GM23338 (cell line): ENCODE measurements at regions not wholly inside any gene's neighbourhood (a gene's known extent, or its start where the extent isn't known, plus 50 kb on each side); places are given as distances from the start of the nearest gene placed in this dataset.

Experiments
- ATAC-seq: fragments of 200-7000 bp; cut with Tn5 transposase; 3 replicates; pipeline ENCODE4 v1.9.1; 2020
- DNase-seq: peaks from one replicate; pipeline ENCODE4 v3.0.0-alpha.2; 2015; ENCODE audit warnings: low spot score
- H2AFZ ChIP-seq: fragments of 200-600 bp; sonication (generic); 2 replicates; pipeline ENCODE4 v1.8.0; 2016; ENCODE audit warnings: antibody characterized with exemption, mild to moderate bottlenecking, moderate library complexity
- H3F3A ChIP-seq: fragments of 200-600 bp; sonication (generic); replicated peaks from 2 replicates; pipeline ENCODE4 v1.8.0; 2017; ENCODE audit warnings: antibody characterized with exemption, mixed run types, low read depth
- H3K27ac ChIP-seq: fragments of 200-600 bp; sonication (generic); 2 replicates; pipeline ENCODE4 v1.6.1; 2016; ENCODE audit warnings: low read depth
- H3K27me3 ChIP-seq: fragments of 200-600 bp; sonication (generic); 2 replicates; pipeline ENCODE4 v1.8.0; 2016; ENCODE audit warnings: mild to moderate bottlenecking, mixed run types, moderate library complexity; ENCODE audit not compliant: insufficient read depth
- H3K36me3 ChIP-seq: fragments of 200-600 bp; sonication (generic); 2 replicates; pipeline ENCODE4 v1.8.0; 2016; ENCODE audit warnings: mild to moderate bottlenecking; ENCODE audit not compliant: insufficient read depth
- H3K4me1 ChIP-seq: fragments of 200-600 bp; sonication (generic); 2 replicates; pipeline ENCODE4 v1.8.0; 2016; ENCODE audit warnings: mild to moderate bottlenecking, moderate library complexity; ENCODE audit not compliant: insufficient read depth
- H3K4me2 ChIP-seq: fragments of 200-600 bp; sonication (generic); 2 replicates; pipeline ENCODE4 v1.7.1; 2017; ENCODE audit warnings: mixed run types
- H3K4me3 ChIP-seq: fragments of 200-600 bp; sonication (generic); 2 replicates; pipeline ENCODE4 v1.6.1; 2016; ENCODE audit warnings: mixed run types
- H3K79me2 ChIP-seq: fragments of 200-600 bp; sonication (generic); replicated peaks from 2 replicates; pipeline ENCODE4 v1.8.0; 2017; ENCODE audit warnings: mild to moderate bottlenecking; ENCODE audit not compliant: insufficient read depth
- H3K9me2 ChIP-seq: fragments of 200-600 bp; sonication (generic); 2 replicates; pipeline ENCODE4 v1.8.0; 2017; ENCODE audit not compliant: insufficient read depth
- H4K20me1 ChIP-seq: fragments of 200-600 bp; sonication (generic); replicated peaks from 2 replicates; pipeline ENCODE4 v1.8.0; 2017; ENCODE audit warnings: mild to moderate bottlenecking; ENCODE audit not compliant: insufficient read depth
- H3K27ac Mint-ChIP-seq: 2 replicates; pipeline ENCODE4 v1.8.0; 2020; ENCODE audit warnings: inconsistent platforms, mild to moderate bottlenecking, moderate library complexity, mixed read lengths
- H3K27me3 Mint-ChIP-seq: 3 replicates; pipeline ENCODE4 v1.8.0; 2022; ENCODE audit warnings: low read depth, mild to moderate bottlenecking, moderate library complexity, mixed read lengths, inconsistent platforms; ENCODE audit not compliant: insufficient read depth, poor library complexity
- H3K36me3 Mint-ChIP-seq: 3 replicates; pipeline ENCODE4 v1.8.0; 2021; ENCODE audit warnings: low read depth, mild to moderate bottlenecking, inconsistent platforms, moderate library complexity, mixed read lengths
- H3K4me1 Mint-ChIP-seq: 3 replicates; pipeline ENCODE4 v1.8.0; 2020; ENCODE audit warnings: mild to moderate bottlenecking, inconsistent platforms, mixed read lengths
- H3K4me3 Mint-ChIP-seq: 3 replicates; pipeline ENCODE4 v1.8.0; 2021; ENCODE audit warnings: moderate library complexity, mild to moderate bottlenecking, inconsistent platforms, mixed read lengths
- H3K9me3 Mint-ChIP-seq: 3 replicates; pipeline ENCODE4 v1.8.0; 2020; ENCODE audit warnings: moderate library complexity, mild to moderate bottlenecking, inconsistent platforms, mixed read lengths
- CREB1 ChIP-seq: fragments of 250-450 bp; sonication (Bioruptor Pico); IDR thresholded peaks from 2 replicates; pipeline ENCODE4 v1.5.0; 2020; ENCODE audit warnings: low read depth, mild to moderate bottlenecking, moderate library complexity
- CTCF ChIP-seq, 2 experiments: fragments of 200-600 bp in 1 of 2; sonication (generic) in 1 of 2; conservative IDR thresholded peaks; 2 replicates each; pipeline versions ENCODE4 v1.5.1 to v1.6.1; 2016 to 2017; ENCODE audit warnings: antibody characterized with exemption in 2 of 2, low read depth in 2 of 2, mild to moderate bottlenecking in 2 of 2, moderate library complexity in 1 of 2
- EZH2phosphoT487 ChIP-seq: fragments of 200-600 bp; sonication (generic); IDR thresholded peaks from one replicate; pipeline ENCODE4 v1.8.1; 2018; ENCODE audit warnings: antibody characterized with exemption; ENCODE audit not compliant: unreplicated experiment
- JUNB ChIP-seq: IDR thresholded peaks from one replicate; pipeline ENCODE4 v1.6.1; 2016; ENCODE audit warnings: antibody characterized with exemption; ENCODE audit not compliant: unreplicated experiment
- NANOG ChIP-seq: IDR thresholded peaks from 2 replicates; pipeline ENCODE4 v1.6.1; 2016; ENCODE audit warnings: antibody characterized with exemption, borderline replicate concordance
- POLR2AphosphoS5 ChIP-seq: IDR thresholded peaks from 2 replicates; pipeline ENCODE4 v1.6.1; 2016; ENCODE audit warnings: antibody characterized with exemption, low read depth
- REST ChIP-seq: IDR thresholded peaks from one replicate; pipeline ENCODE4 v1.6.1; 2018; ENCODE audit warnings: antibody characterized with exemption; ENCODE audit not compliant: unreplicated experiment
- STAT1 ChIP-seq: IDR thresholded peaks from one replicate; pipeline ENCODE4 v1.6.1; 2016; ENCODE audit warnings: antibody characterized with exemption; ENCODE audit not compliant: unreplicated experiment
- ZNF114 ChIP-seq: fragments of 250-450 bp; sonication (Bioruptor Pico); IDR thresholded peaks from 2 replicates; pipeline ENCODE4 v1.5.0; 2020; ENCODE audit warnings: mild to moderate bottlenecking, moderate library complexity
- ZNF462 ChIP-seq: fragments of 250-450 bp; sonication (Bioruptor Pico); IDR thresholded peaks from 2 replicates; pipeline ENCODE4 v1.5.0; 2020; ENCODE audit warnings: mild to moderate bottlenecking, moderate library complexity

- ATAC-seq (peak; percentile 41; the same call in 2 of the 3 replicates), DNase-seq (peak; percentile 73)
- H3K4me1 ChIP-seq = peaks cover under 1% of the 10 kb centered on the region
- H3K36me3 ChIP-seq = no peaks in the 10 kb centered on the region
- H3K4me3 ChIP-seq = no peak overlapping the region
- Mint-ChIP-seq H3K4me3 (no peak overlapping the region), H3K9me3 (no peaks in the 10 kb centered on the region), H3K36me3 (peaks cover 5% of the 10 kb centered on the region; the same call in 2 of the 3 replicates), H3K4me1 (peaks cover under 1% of the 10 kb centered on the region; the same call in 2 of the 3 replicates), H3K27ac (no peak overlapping the region; the same call in 1 of the 2 replicates), H3K27me3 (peaks cover 2% of the 10 kb centered on the region)
- peak overlapping the region; percentile 11 for H2AFZ ChIP-seq
- TF ChIP-seq ZNF462 (CRISPR knock-in tag) = 0 out of 2 replicates have a peak, but pooled peaks have one; percentile 14
- peak; percentile 61 to 75 for TF ChIP-seq CTCF (conservative IDR thresholded peaks at IDR 0.05; ENCODE audit: low read depth in 2 of 2)
- TF ChIP-seq NANOG = no peak
- H3K4me2 ChIP-seq = no peak overlapping the region
- peaks cover 8% of the 10 kb centered on the region; the same call in 1 of the 2 replicates for H3K9me2 ChIP-seq
- no peaks in the 10 kb centered on the region for H3K79me2 ChIP-seq
- no peaks in the 10 kb centered on the region for H3K27me3 ChIP-seq
- no peak overlapping the region for H3K27ac ChIP-seq
- H3F3A ChIP-seq = no peaks in the 10 kb centered on the region
- H4K20me1 ChIP-seq = no peaks in the 10 kb centered on the region
These were observed 874.4 kb downstream of the KCNT2 start for GRCh38 chr1:195733826-195734225.

GRCh38 chr1:195733408-195733807, 874.8 kb downstream of the KCNT2 start:
- H4K20me1 ChIP-seq = no peaks in the 10 kb centered on the region
- Mint-ChIP-seq H3K36me3 (peaks cover 5% of the 10 kb centered on the region; the same call in 2 of the 3 replicates), H3K27me3 (peaks cover 2% of the 10 kb centered on the region), H3K27ac (no peak overlapping the region; the same call in 1 of the 2 replicates), H3K4me3 (no peak overlapping the region), H3K4me1 (no peaks in the 10 kb centered on the region), H3K9me3 (no peaks in the 10 kb centered on the region)
- H3K4me3 ChIP-seq = no peak overlapping the region
- H3K4me2 ChIP-seq = no peak overlapping the region
- H3K4me1 ChIP-seq = no peaks in the 10 kb centered on the region
- no peaks in the 10 kb centered on the region for H3F3A ChIP-seq
- no peak for DNase-seq
- H3K36me3 ChIP-seq = no peaks in the 10 kb centered on the region
- no peaks in the 10 kb centered on the region for H3K27me3 ChIP-seq
- H3K79me2 ChIP-seq = no peaks in the 10 kb centered on the region
- peaks cover 7% of the 10 kb centered on the region; the same call in 1 of the 2 replicates for H3K9me2 ChIP-seq
- no peak for ATAC-seq
- peak overlapping the region; percentile 11 for H2AFZ ChIP-seq
- no peak overlapping the region for H3K27ac ChIP-seq
- TF ChIP-seq JUNB = no peak
- TF ChIP-seq STAT1 = no peak
- TF ChIP-seq ZNF114 = no peak
- no peak for TF ChIP-seq REST
- no peak for TF ChIP-seq EZH2phosphoT487
- TF ChIP-seq POLR2AphosphoS5 = no peak
- no peak for TF ChIP-seq CREB1 (CRISPR knock-in tag)
